ENCODE measurements at regions not wholly inside any gene's neighbourhood (a gene's known extent, or its start where the extent isn't known, plus 50 kb on each side); places are given as distances from the start of the nearest gene placed in this dataset.
"Not testable (repeated sequence)": the region's sequence is repeated elsewhere in the genome, so short reads cannot be mapped to it uniquely, and the experiment has no call there.

DNA sequence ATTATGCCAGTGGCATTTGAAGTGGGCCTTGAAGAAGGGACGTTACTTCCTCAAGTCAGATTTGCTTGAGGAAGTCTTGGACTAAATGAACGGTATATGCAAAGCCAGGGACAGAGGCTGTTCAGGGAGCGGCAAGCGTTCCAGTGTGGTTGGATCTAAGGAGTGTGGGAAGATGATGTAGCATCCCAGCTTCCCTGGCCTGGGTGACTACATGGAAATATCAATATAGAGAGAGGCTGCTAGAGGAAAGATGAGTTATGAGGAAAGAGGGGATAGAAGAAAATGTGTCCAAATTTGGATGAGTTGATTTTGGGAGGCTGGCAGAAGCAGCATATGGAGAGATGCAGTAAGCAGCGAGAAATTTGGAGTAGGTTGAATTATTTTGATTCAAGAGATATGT is 432.5 kb upstream of the TENM3 start:
- intact Hi-C loops (cut with DNase I; ENCODE audit: low total_unique reads) = no loop called here

DNA sequence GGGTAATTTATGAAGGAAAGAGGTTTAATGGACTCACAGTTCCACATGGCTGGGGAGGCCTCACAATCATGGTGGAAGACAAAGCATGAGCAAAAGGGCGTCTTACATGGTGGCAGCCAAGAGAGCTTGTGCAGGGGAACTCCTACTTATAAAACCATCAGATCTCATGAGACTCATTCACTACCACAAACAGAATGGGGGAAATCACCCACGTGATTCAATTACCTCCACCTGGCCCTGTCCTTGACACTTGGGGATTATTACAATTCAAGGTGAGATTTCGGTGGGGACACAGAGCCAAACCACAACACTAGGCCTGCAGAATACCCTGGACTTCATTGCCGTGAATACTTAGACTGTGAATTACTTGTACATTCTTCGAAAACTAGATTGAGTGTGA is 431.7 kb upstream of the TENM3 start:
- DNase-seq (ENCODE audit: low spot score in 2 of 2); intact Hi-C loops (cut with DNase I; ENCODE audit: low total_unique reads); H3K4me3 ChIP-seq (ENCODE audit: low read depth, poor library complexity, severe bottlenecking): not testable (repeated sequence)
- WGBS, 2 donors = 85 to 89% methylated on average over 5 of the region's 5 CpGs

More for the DNA sequence above, 432.5 kb upstream of the TENM3 start:
- 89 to 90% methylated on average over 5 of the region's 5 CpGs for WGBS, 2 donors
- TF ChIP-seq, protein P1, sequence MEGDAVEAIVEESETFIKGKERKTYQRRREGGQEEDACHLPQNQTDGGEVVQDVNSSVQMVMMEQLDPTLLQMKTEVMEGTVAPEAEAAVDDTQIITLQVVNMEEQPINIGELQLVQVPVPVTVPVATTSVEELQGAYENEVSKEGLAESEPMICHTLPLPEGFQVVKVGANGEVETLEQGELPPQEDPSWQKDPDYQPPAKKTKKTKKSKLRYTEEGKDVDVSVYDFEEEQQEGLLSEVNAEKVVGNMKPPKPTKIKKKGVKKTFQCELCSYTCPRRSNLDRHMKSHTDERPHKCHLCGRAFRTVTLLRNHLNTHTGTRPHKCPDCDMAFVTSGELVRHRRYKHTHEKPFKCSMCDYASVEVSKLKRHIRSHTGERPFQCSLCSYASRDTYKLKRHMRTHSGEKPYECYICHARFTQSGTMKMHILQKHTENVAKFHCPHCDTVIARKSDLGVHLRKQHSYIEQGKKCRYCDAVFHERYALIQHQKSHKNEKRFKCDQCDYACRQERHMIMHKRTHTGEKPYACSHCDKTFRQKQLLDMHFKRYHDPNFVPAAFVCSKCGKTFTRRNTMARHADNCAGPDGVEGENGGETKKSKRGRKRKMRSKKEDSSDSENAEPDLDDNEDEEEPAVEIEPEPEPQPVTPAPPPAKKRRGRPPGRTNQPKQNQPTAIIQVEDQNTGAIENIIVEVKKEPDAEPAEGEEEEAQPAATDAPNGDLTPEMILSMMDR (IDR thresholded peaks at IDR 0.05) = no peak
- TF ChIP-seq POLR2A (IDR thresholded peaks at IDR 0.05) = no peak
- no peak overlapping the region for H3K4me3 ChIP-seq (ENCODE audit: low read depth, poor library complexity, severe bottlenecking)
- no peak for DNase-seq (ENCODE audit: low spot score in 2 of 2)

DNA sequence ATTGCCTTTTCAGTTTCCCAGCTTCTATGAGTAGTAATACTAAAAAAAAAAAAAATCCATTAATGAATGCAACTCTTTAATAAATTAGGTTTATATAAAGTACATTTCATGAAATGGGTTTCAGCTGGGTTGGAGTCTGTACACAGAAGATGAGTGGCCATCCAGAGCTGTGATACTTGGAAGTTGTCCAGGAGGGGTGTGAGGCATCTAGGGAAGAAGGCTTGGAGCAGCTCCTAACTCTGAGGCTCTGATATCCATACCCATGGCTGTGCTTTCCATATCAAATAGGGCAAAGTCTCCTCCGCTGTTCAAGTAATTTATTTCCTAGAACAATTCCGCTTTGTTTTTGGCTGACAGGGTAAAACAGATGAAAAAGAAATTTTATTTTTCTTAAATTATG is 423.3 kb upstream of the TENM3 start:
- WGBS, 2 donors = 88 to 91% methylated on average over 2 of the region's 2 CpGs
- intact Hi-C loops (cut with DNase I; ENCODE audit: low total_unique reads) = no loop called here
- TF ChIP-seq, protein P1 (IDR thresholded peaks at IDR 0.05) = no peak
- TF ChIP-seq POLR2A (IDR thresholded peaks at IDR 0.05) = no peak
- H3K4me3 ChIP-seq (ENCODE audit: low read depth, poor library complexity, severe bottlenecking) = no peak overlapping the region
- no peak for DNase-seq (ENCODE audit: low spot score in 2 of 2)

DNA sequence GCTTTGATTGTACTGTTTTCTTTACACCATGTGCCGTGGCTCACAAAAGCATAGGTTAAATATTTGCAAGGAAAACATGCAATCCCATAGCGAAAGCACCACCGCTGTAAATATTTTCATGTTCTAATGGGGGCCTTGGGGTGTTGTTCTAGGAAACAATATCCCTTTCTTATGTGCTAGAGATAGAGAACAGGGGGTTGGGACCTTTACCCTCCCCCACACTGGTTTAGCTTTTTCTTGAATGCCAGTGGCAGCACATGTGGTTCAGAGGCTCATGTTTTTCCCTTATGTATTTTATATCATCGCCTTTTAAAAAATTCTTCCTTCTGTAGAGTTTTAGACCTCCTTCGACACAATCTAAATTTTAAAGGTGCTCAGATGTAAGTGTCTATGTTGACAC is 422.6 kb upstream of the TENM3 start:
- intact Hi-C loops (cut with DNase I; ENCODE audit: low total_unique reads) = no loop called here
- WGBS, 2 donors = 81 to 83% methylated on average over 5 of the region's 5 CpGs
- DNase-seq (ENCODE audit: low spot score in 2 of 2) = no peak
- TF ChIP-seq, protein P1 (IDR thresholded peaks at IDR 0.05) = no peak
- no peak for TF ChIP-seq POLR2A (IDR thresholded peaks at IDR 0.05)
- H3K4me3 ChIP-seq (ENCODE audit: low read depth, poor library complexity, severe bottlenecking) = no peak overlapping the region

DNA sequence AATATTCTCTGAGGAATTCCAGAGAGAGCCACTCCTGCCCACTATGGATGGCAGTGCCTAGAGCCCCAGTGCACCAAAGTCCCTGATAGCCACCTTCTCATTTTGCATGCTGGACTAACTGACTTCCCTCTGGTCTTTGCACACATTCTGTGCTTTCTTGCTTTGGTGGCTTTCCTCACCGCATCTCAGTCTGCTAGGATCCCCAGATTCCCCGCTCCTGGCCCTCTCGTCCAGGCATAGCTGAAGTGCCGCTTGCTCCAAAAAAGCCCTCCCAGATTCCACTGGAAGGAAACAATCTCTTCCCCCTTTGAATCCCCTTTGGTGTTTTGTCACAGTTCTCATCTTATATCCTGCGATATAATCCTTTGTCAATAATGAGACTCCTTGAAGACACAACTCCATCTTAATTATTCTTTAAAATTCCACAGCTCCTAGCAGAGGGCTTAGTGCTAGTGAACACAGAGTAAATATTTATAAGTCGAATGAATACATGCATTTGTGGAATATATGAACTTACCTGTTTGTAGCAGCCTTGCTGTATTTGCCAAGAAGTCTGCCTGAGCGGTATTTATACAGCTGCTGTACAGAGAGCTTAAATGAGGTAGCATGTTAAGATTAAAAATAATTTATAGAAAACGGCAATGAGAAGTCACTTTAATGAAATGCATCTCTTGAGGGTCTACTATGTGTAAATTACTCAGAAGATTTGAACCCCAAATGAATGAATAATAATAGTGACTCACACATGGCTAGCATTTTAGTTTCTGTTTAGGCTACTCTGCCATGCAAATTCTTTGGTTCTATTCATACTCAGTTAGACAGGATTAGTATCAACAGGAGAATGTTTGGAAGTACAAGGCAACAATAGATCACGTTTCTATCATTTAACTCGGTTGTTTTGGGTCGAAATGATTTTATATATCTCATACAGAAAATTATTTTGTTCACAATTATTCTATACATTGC is 421.9 kb upstream of the TENM3 start:
- H3K4me3 ChIP-seq (ENCODE audit: low read depth, poor library complexity, severe bottlenecking) = no peak overlapping the region
- WGBS, 2 donors = 64% methylated on average over 11 of the region's 11 CpGs
- TF ChIP-seq POLR2A (IDR thresholded peaks at IDR 0.05) = no peak
- TF ChIP-seq, protein P1 (IDR thresholded peaks at IDR 0.05) = no peak
- DNase-seq (ENCODE audit: low spot score in 2 of 2) = no peak
- intact Hi-C loops (cut with DNase I; ENCODE audit: low total_unique reads) = no loop called here

DNA sequence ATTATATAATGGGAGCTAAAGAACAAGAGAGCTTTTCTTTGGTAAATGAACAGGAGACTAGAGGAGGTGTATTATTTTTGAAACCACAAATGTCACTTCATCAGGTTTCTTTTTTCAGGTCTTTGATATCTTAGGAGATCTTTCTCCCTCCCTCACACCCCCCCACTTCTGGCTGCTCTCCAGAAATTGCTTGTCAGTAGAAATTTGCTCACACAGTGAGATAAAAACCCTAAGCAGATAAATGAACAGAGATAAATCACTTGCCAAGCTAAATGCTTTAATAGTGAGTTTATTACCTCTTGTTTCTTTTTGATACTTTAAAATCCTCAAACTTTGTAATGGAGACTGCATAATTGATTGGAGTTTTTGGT is 421.2 kb upstream of the TENM3 start:
- intact Hi-C loops (cut with DNase I; ENCODE audit: low total_unique reads) = no loop called here
- H3K4me3 ChIP-seq (ENCODE audit: low read depth, poor library complexity, severe bottlenecking) = no peak overlapping the region
- TF ChIP-seq, protein P1 (IDR thresholded peaks at IDR 0.05) = no peak
- TF ChIP-seq POLR2A (IDR thresholded peaks at IDR 0.05) = no peak
- no peak for DNase-seq (ENCODE audit: low spot score in 2 of 2)
